ENCODE measurements at regions not wholly inside any gene's neighbourhood (a gene's known extent, or its start where the extent isn't known, plus 50 kb on each side); places are given as distances from the start of the nearest gene placed in this dataset.
"Not testable (repeated sequence)": the region's sequence is repeated elsewhere in the genome, so short reads cannot be mapped to it uniquely, and the experiment has no call there.

- peak; percentile 69 for DNase-seq
Observed at GRCh38 chr5:36739751-36740221, 133.4 kb downstream of the SLC1A3 start.

GRCh38 chr5:36740259-36740898 lies 134.0 kb downstream of the SLC1A3 start:
- DNase-seq: no peak

- no peak for DNase-seq
Observed at GRCh38 chr5:36741128-36741527, 134.7 kb downstream of the SLC1A3 start.

- DNase-seq: no peak
Observed at GRCh38 chr5:36743891-36744772, 132.4 kb upstream of the NIPBL start.

GRCh38 chr5:36744773-36745589 lies 131.6 kb upstream of the NIPBL start:
- peak; percentile 55 for DNase-seq

GRCh38 chr5:36747794-36748193 lies 128.8 kb upstream of the NIPBL start:
- DNase-seq: not testable (repeated sequence)

GRCh38 chr5:36751886-36752285 lies 124.7 kb upstream of the NIPBL start:
- no peak for DNase-seq

- no peak for DNase-seq
Observed at GRCh38 chr5:36755342-36755741, 121.2 kb upstream of the NIPBL start.

GRCh38 chr5:36755920-36756488 lies 120.6 kb upstream of the NIPBL start:
- DNase-seq: no peak

- DNase-seq: no peak
Observed at GRCh38 chr5:36756848-36757247, 119.7 kb upstream of the NIPBL start.

GRCh38 chr5:36759117-36759516 lies 117.5 kb upstream of the NIPBL start:
- DNase-seq: no peak

GRCh38 chr5:36763454-36763853 lies 113.1 kb upstream of the NIPBL start:
- no peak for DNase-seq

- no peak for DNase-seq
Observed at GRCh38 chr5:36765876-36766275, 110.7 kb upstream of the NIPBL start.

GRCh38 chr5:36766981-36767380 lies 109.6 kb upstream of the NIPBL start:
- no peak for DNase-seq

- DNase-seq: no peak
Observed at GRCh38 chr5:36768450-36768849, 108.1 kb upstream of the NIPBL start.

GRCh38 chr5:36769129-36769770 lies 107.3 kb upstream of the NIPBL start:
- DNase-seq: no peak

GRCh38 chr5:36770125-36770524 lies 106.4 kb upstream of the NIPBL start:
- DNase-seq: no peak

GRCh38 chr5:36772276-36773140 lies 104.1 kb upstream of the NIPBL start:
- no peak for DNase-seq

- peak; percentile 9 for DNase-seq
Observed at GRCh38 chr5:36777105-36777757, 99.3 kb upstream of the NIPBL start.

GRCh38 chr5:36778336-36778735 lies 98.2 kb upstream of the NIPBL start:
- DNase-seq: no peak

- DNase-seq: not testable (repeated sequence)
Observed at GRCh38 chr5:36782612-36783011, 94.0 kb upstream of the NIPBL start.
